Dendritic cell treated with granulocyte-macrophage colony-stimulating factor and Interleukin-4, amounts not matched to agents 40 ng/mL and 50 ng/mL, for 4 days (primary cell): ENCODE measurements at regions not wholly inside any gene's neighbourhood (a gene's known extent, or its start where the extent isn't known, plus 50 kb on each side); places are given as distances from the start of the nearest gene placed in this dataset.

Experiments
- H3K27ac Mint-ChIP-seq: one replicate; pipeline ENCODE4 v1.8.0; 2022; ENCODE audit warnings: mild to moderate bottlenecking, mixed read lengths
- H3K27me3 Mint-ChIP-seq: one replicate; pipeline ENCODE4 v1.8.0; 2022; ENCODE audit warnings: mild to moderate bottlenecking, mixed read lengths
- H3K36me3 Mint-ChIP-seq: one replicate; pipeline ENCODE4 v1.8.0; 2022; ENCODE audit warnings: low read depth, mixed read lengths
- H3K4me1 Mint-ChIP-seq: one replicate; pipeline ENCODE4 v1.8.0; 2022; ENCODE audit warnings: low read depth, mixed read lengths
- H3K4me3 Mint-ChIP-seq: one replicate; pipeline ENCODE4 v1.8.0; 2022; ENCODE audit warnings: mild to moderate bottlenecking, moderate library complexity, mixed read lengths
- H3K9me3 Mint-ChIP-seq: one replicate; pipeline ENCODE4 v1.8.0; 2022; ENCODE audit warnings: mixed read lengths
- intact Hi-C: fragments of 100-400 bp; cut with micrococcal nuclease; formaldehyde crosslinking; loops from one replicate; pipeline ENCODE4 v1.15.0; 2022

- H3K27me3 Mint-ChIP-seq = no peaks in the 10 kb centered on the region
- H3K9me3 Mint-ChIP-seq = peaks cover 29% of the 10 kb centered on the region
- H3K4me1 Mint-ChIP-seq = no peaks in the 10 kb centered on the region
- no peak overlapping the region for H3K4me3 Mint-ChIP-seq
- intact Hi-C loops = no loop called here
- no peaks in the 10 kb centered on the region for H3K36me3 Mint-ChIP-seq
- no peak overlapping the region for H3K27ac Mint-ChIP-seq
Measured at GRCh38 chr13:64866331-64866730, 2363.8 kb downstream of the PCDH9 start.

GRCh38 chr13:64855506-64855905 lies 2374.6 kb downstream of the PCDH9 start:
- Mint-ChIP-seq H3K27me3 (no peaks in the 10 kb centered on the region), H3K4me3 (no peak overlapping the region), H3K4me1 (no peaks in the 10 kb centered on the region), H3K9me3 (peaks cover 37% of the 10 kb centered on the region), H3K27ac (no peak overlapping the region), H3K36me3 (no peaks in the 10 kb centered on the region)
- intact Hi-C loops = no loop called here

DNA sequence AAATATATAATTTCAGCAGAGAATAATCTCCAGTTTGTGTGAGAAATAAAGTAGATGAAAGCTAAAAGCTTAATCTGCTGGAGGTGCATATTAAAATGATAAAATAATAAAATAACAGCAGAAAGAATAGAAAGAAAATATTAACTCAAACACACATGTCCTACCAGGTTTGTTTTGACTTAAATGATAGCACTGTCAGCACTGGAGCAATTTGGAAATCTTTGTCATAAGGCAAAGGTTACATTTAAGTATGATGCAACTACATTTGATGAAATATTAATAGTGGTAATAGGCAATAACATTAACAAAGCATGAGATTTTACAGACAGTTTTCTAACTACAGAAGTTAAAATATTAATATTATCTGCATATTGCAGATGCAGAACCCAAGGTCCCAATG lies 2380.1 kb downstream of the PCDH9 start:
- intact Hi-C loops = no loop called here

DNA sequence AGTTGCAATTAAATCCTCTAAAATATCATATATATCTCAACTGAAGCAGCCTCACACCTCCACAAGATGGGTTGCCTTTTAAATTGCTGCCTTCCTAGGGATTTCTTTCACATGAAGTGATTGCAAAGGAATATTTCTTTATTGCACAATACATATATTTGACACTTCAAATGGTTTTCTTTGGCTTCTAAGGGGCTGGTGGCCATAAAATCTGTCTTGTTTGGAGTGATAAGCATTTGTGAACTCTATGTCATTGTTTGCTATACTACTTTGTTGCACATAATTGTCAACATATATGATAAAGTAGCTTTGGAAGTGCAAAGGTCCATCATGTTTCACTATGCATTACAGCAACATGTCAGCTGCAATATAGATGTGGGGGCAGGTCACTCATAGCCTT lies 2380.9 kb downstream of the PCDH9 start:
- Mint-ChIP-seq H3K9me3 (peaks cover 3% of the 10 kb centered on the region), H3K4me3 (no peak overlapping the region), H3K4me1 (no peaks in the 10 kb centered on the region), H3K36me3 (no peaks in the 10 kb centered on the region), H3K27ac (no peak overlapping the region), H3K27me3 (no peaks in the 10 kb centered on the region)
- intact Hi-C loops = no loop called here

More for the DNA sequence above, 2380.1 kb downstream of the PCDH9 start:
- H3K4me3 Mint-ChIP-seq = no peak overlapping the region
- H3K4me1 Mint-ChIP-seq = no peaks in the 10 kb centered on the region
- no peak overlapping the region for H3K27ac Mint-ChIP-seq
- peaks cover 11% of the 10 kb centered on the region for H3K9me3 Mint-ChIP-seq
- no peaks in the 10 kb centered on the region for H3K36me3 Mint-ChIP-seq
- H3K27me3 Mint-ChIP-seq = no peaks in the 10 kb centered on the region

DNA sequence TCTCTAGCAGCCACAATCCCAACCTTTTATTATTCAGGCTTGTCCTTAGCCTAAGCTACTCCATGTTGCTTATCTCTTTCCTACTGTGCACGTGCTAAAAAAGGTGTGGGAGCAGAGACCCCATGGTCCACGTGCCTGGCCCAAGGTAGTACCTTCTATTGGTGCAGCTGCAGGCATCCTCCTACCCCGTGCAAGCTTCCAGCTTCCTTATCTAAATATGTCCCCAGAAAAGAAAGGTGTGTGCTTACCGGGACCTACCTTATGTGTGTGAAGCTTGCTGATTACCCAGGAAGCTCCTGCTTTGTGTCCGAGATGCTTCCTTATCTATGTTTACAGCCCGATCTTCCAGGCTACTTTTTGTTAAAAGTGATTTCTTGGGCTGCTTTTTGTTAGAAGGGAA lies 2382.4 kb downstream of the PCDH9 start:
- Mint-ChIP-seq H3K27ac (no peak overlapping the region), H3K27me3 (no peaks in the 10 kb centered on the region), H3K36me3 (no peaks in the 10 kb centered on the region), H3K4me1 (no peaks in the 10 kb centered on the region), H3K4me3 (no peak overlapping the region), H3K9me3 (peaks cover 3% of the 10 kb centered on the region)
- intact Hi-C loops = no loop called here

GRCh38 chr13:64845110-64845509 lies 2385.0 kb downstream of the PCDH9 start:
- intact Hi-C loops = no loop called here
- H3K27me3 Mint-ChIP-seq = no peaks in the 10 kb centered on the region
- no peak overlapping the region for H3K27ac Mint-ChIP-seq
- no peaks in the 10 kb centered on the region for H3K36me3 Mint-ChIP-seq
- H3K4me1 Mint-ChIP-seq = no peaks in the 10 kb centered on the region
- no peak overlapping the region for H3K4me3 Mint-ChIP-seq
- H3K9me3 Mint-ChIP-seq = peaks cover 20% of the 10 kb centered on the region

DNA sequence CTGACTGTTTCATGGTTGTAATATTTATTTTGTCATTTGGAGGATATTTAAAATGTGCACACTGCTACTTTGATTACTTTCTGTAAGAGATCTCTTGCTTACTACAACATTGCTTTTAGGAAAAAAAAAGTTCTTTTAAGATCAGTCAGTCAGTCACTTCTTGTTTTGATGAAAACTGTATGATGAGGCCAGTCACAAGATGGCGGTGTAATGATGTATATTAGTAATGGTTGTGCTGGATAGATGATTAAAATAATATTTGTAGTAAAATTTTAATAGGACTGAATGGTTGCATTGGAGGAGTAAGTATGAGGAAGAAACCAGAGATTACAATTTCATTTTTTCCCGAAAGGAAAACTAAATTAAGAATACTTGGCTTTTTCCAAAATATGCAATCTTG lies 2411.1 kb downstream of the PCDH9 start:
- Mint-ChIP-seq H3K9me3 (peaks cover 17% of the 10 kb centered on the region), H3K27me3 (no peaks in the 10 kb centered on the region), H3K4me1 (no peaks in the 10 kb centered on the region), H3K27ac (no peak overlapping the region), H3K4me3 (no peak overlapping the region), H3K36me3 (no peaks in the 10 kb centered on the region)
- intact Hi-C loops = no loop called here

DNA sequence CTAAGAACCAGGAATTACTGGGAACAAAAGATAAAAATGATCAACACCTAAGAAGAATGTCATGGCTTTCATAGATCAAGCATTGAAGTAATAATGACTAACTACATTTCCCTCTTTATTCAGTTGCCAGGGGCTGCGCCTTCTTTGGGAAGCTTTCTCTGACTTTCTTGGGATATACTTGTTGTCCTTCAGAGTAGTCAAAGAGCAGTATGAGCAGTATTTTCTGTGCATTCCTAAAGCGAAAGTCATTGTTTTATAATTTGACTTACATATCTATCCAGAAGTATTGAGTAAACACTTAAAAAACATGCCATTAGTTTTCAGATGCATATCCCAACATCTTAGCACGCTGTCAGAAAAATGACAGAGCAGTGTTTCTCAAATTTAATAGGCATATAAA lies 2412.4 kb downstream of the PCDH9 start:
- intact Hi-C loops = no loop called here
- no peak overlapping the region for H3K27ac Mint-ChIP-seq
- H3K36me3 Mint-ChIP-seq = no peaks in the 10 kb centered on the region
- no peak overlapping the region for H3K4me3 Mint-ChIP-seq
- H3K27me3 Mint-ChIP-seq = no peaks in the 10 kb centered on the region
- no peaks in the 10 kb centered on the region for H3K4me1 Mint-ChIP-seq
- H3K9me3 Mint-ChIP-seq = peaks cover 17% of the 10 kb centered on the region

DNA sequence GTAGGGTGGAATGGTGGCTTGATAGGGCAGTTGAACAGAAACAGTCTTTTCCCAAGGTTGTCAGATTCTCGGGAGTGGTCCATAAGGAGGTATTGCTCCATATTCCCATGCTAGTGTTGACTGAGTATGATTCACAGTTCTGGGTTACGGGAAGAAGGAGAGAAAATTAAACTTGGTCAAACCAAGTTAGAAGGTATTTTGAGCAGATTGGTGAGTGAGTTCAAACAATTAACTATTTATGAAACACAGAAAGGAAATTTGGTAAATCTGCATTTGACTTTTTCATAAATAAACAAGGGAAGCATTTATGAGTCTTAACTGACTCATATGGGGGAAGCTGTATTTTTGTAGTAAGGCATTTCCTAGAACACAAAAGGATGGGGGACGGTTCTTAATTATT lies 2419.4 kb downstream of the PCDH9 start:
- Mint-ChIP-seq H3K27ac (no peak overlapping the region), H3K4me3 (no peak overlapping the region)
- intact Hi-C loops = no loop called here

GRCh38 chr13:64808704-64809103 lies 2421.4 kb downstream of the PCDH9 start:
- Mint-ChIP-seq H3K27ac (no peak overlapping the region), H3K4me3 (no peak overlapping the region), H3K9me3 (peaks cover 43% of the 10 kb centered on the region), H3K27me3 (no peaks in the 10 kb centered on the region), H3K36me3 (no peaks in the 10 kb centered on the region), H3K4me1 (no peaks in the 10 kb centered on the region)
- intact Hi-C loops = no loop called here

More for the DNA sequence above, 2419.4 kb downstream of the PCDH9 start:
- H3K36me3 Mint-ChIP-seq = no peaks in the 10 kb centered on the region
- H3K27me3 Mint-ChIP-seq = no peaks in the 10 kb centered on the region
- no peaks in the 10 kb centered on the region for H3K4me1 Mint-ChIP-seq
- peaks cover 43% of the 10 kb centered on the region for H3K9me3 Mint-ChIP-seq

GRCh38 chr13:64801768-64802167 lies 2428.4 kb downstream of the PCDH9 start:
- no peaks in the 10 kb centered on the region for H3K27me3 Mint-ChIP-seq
- no peaks in the 10 kb centered on the region for H3K36me3 Mint-ChIP-seq
- no peaks in the 10 kb centered on the region for H3K4me1 Mint-ChIP-seq
- H3K4me3 Mint-ChIP-seq = no peak overlapping the region
- intact Hi-C loops = no loop called here
- peaks cover 9% of the 10 kb centered on the region for H3K9me3 Mint-ChIP-seq
- no peak overlapping the region for H3K27ac Mint-ChIP-seq

DNA sequence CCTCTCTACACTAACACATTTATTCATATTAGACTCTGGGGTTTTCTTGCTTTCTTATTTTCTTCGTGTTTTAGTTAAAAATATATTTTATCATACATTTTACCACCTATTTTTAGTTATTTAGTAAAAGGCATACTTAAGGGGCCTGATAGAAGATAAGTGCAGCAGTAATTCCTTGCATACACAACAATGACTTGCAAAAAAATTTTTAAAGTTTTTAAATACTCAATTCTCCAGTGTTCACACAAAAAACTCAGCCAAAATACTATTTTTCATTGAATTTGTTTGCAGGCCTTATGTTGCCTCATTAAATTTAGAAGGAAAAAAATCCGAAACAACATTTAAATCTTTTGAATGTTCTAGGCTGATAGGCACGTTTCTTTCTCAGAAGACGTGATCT lies 2431.7 kb downstream of the PCDH9 start:
- intact Hi-C loops = no loop called here
- Mint-ChIP-seq H3K27me3 (no peaks in the 10 kb centered on the region), H3K4me1 (no peaks in the 10 kb centered on the region), H3K27ac (no peak overlapping the region), H3K4me3 (no peak overlapping the region), H3K9me3 (peaks cover 20% of the 10 kb centered on the region), H3K36me3 (no peaks in the 10 kb centered on the region)

- Mint-ChIP-seq H3K9me3 (peaks cover 44% of the 10 kb centered on the region), H3K27me3 (no peaks in the 10 kb centered on the region), H3K4me1 (no peaks in the 10 kb centered on the region), H3K4me3 (no peak overlapping the region), H3K36me3 (no peaks in the 10 kb centered on the region), H3K27ac (no peak overlapping the region)
- intact Hi-C loops = no loop called here
Measured at GRCh38 chr13:64793592-64793991, 2436.5 kb downstream of the PCDH9 start.

DNA sequence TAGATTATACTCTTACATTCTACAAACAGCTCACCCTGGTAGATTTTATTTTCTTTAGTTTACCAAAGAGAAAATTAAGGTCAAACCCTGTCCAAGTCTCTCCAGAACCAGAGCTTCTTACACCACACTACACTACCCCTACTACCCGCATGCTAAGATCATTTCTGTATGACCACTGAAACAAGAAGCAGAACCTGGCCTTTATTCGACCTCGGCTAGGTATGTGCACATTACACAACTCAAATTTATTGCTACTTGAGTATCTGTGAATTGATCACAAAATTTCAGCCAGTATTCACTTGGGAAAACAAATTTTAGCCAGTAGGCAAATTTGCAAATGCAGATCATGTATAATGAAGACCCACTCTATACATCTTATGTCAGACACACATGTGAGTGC lies 2437.0 kb downstream of the PCDH9 start:
- H3K27me3 Mint-ChIP-seq = no peaks in the 10 kb centered on the region
- H3K27ac Mint-ChIP-seq = no peak overlapping the region
- H3K4me1 Mint-ChIP-seq = no peaks in the 10 kb centered on the region
- H3K9me3 Mint-ChIP-seq = peaks cover 44% of the 10 kb centered on the region
- H3K4me3 Mint-ChIP-seq = no peak overlapping the region
- no peaks in the 10 kb centered on the region for H3K36me3 Mint-ChIP-seq
- intact Hi-C loops = no loop called here

DNA sequence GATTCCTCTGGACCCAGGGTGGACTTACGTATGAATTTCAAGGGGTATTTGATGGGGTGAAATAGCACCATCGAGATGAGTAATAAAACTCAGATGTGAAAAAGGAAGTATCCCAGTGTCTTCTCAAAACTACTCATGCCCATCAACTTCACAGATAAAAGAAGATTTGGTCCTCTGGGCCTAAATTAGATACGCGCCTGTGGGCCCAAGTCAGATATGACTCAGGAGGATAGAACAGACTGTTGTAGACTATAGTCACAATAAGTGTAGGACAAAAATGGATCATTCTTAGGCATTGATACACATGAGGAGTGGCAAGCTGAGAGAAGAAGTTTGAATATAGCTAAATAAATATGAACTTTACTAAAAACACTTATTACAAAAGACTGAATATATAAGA lies 2438.8 kb downstream of the PCDH9 start:
- H3K4me3 Mint-ChIP-seq = no peak overlapping the region
- no peaks in the 10 kb centered on the region for H3K27me3 Mint-ChIP-seq
- H3K36me3 Mint-ChIP-seq = no peaks in the 10 kb centered on the region
- H3K9me3 Mint-ChIP-seq = peaks cover 51% of the 10 kb centered on the region
- intact Hi-C loops = no loop called here
- no peak overlapping the region for H3K27ac Mint-ChIP-seq
- H3K4me1 Mint-ChIP-seq = no peaks in the 10 kb centered on the region
